Endometrial microvascular endothelial cells (primary cell): ENCODE measurements at regions not wholly inside any gene's neighbourhood (a gene's known extent, or its start where the extent isn't known, plus 50 kb on each side); places are given as distances from the start of the nearest gene placed in this dataset.
"Not testable (repeated sequence)": the region's sequence is repeated elsewhere in the genome, so short reads cannot be mapped to it uniquely, and the experiment has no call there.

Experiments
- in situ Hi-C: cut with HindIII; loops from 2 replicates; pipeline ENCODE4 v1.10.0; 2017; ENCODE audit warnings: low sequenced_read_pairs, low pct_unique_long_range_greater_than_20kb; ENCODE audit errors: inconsistent ontology term

GRCh38 chr13:79654520-79654919 lies 173.6 kb downstream of the NDFIP2 start:
- in situ Hi-C loops = no loop called here

DNA sequence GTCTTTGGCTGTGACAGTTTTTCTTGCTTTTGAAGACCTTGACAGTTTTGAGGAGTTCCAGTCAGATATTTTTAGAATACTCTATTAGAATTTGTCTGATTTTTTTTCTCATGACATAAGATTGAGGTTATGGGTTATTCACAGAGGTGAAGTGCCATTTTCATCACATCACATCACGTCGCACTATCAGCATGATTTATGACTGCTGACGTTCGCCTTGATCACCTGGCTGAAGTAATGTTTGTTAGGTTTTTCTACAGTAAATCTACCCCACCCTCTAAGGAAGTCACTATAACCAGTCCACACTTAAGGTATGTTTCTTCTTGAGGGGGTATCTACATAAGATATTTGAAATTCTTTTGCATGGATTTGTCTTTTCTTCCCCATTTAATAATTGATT lies 169.7 kb downstream of the NDFIP2 start:
- in situ Hi-C loops = no loop called here

GRCh38 chr13:79648191-79648590 lies 167.2 kb downstream of the NDFIP2 start:
- in situ Hi-C loops = no loop called here

DNA sequence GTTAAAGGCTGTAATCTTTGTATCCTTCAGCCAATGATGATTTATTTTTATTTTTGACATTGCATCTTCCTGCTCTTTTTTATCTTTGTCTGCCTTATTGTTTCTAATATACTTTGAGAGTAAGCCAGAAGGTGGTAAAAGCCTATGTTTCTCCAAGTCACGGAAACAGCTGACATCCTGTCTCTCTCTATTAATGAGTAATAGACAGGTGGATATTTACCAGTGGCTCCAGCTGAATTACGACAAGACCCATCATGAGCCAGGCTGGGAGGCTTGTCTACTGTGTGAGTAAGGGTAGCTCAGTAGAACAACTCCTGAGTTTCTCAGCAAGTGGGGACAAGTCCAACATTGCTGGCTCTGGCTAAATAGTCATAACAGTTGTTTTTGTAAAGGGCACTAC lies 166.6 kb downstream of the NDFIP2 start:
- in situ Hi-C loops = no loop called here

- in situ Hi-C loops = no loop called here
Measured at GRCh38 chr13:79646880-79647279, 165.9 kb downstream of the NDFIP2 start.

DNA sequence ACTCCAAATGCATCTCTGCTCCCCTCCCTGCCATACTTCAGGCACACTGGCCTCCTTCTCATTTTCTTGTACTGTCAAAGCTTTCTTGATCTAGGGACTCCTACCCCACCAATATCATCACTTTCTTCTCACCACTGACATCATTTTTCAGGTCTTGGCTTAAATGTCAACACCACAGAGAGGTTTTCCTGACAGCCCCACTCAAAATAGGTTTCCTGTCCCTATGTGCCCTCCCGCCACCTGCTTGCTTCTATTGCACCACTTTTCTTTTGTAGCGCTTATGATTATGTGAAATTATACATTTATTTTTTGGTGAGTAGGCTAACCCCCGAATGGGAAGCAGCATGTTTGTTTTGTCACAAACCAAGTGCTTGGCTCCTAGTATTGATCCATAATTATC lies 164.6 kb downstream of the NDFIP2 start:
- in situ Hi-C loops = no loop called here

DNA sequence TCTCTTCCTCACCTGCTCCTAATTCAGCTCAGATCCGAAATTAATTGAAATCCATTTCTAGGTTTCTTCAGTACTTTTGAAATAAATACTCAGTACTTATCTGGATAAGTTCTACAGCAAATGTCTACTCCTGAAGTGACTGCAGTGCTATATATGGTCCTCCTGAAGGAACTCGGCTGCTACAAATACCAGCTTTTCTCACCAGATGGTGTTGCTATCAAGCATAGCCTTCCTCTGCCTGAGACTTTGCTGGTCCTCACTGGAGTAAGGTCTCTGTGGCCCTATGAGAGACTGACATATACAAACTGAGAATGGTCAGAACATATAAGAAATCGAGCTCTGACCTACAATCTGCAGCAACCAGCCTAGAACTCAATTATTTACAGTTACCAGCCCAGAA lies 161.6 kb downstream of the NDFIP2 start:
- in situ Hi-C loops = no loop called here

- in situ Hi-C loops = no loop called here
Measured at GRCh38 chr13:79637133-79637763, 156.3 kb downstream of the NDFIP2 start.

DNA sequence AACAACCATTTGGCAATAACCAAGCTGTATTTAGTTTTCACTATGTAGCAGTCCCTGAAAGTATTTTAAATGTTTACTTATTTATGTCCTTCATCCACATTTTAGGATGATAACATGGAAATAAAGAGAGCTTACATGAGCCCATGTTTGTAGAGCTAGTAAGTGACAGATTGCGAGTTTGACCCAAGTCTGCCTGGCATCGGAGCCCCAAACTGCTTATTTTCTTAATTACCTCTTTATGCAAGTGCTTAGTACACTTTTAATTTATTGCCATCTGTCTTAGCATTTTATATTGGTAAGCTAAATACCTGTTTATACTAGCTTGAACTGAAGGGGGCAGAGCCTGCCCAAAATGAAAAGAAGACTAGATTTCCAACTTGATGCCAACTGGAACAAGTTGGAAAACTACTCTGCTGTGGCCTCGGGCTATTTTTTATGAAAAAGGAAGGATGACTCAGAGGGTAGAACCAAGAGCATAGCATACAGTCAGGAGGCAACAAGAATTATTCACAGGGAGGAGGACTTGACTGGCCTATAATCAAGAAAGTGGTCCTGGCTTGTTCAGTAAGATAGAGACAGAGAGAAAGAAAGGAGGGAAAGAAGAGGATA lies 150.2 kb downstream of the NDFIP2 start:
- in situ Hi-C loops = no loop called here

DNA sequence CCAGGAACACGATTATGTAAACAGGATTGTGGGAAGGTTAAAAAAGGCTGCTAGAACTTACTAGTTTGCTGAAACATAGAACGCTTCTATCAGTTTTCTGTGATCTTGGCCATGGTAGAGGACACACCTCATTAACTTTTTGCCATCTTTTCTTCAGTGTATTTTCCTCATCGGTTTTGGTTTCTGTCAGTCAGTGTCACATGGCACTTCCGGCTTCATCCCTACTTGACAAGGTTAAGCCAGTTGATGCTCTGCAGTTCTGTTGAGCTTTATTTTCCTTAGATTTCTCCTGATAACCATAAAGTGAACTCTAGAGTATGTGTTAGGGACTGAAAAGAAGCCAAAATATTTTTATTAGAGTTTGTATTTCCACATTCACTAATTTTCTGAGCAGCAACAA lies 147.5 kb downstream of the NDFIP2 start:
- in situ Hi-C loops = no loop called here

DNA sequence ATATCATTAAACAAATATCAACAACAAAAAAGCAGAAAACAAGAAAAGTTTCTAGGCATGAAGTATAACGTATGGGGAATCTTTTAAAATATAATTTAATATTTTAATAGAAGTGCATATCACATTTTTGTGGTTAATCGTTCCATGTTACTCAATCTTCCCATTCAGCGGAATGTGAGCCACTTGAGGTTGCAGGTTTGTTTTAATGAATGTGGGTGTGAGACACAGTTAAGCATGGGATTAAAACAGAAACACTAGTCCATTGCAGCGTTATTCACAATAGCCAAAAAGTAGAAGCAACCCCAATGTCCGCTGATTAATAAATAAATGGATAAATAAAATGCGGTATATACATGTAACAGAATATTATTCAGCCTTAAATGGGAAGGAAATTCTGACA lies 146.0 kb downstream of the NDFIP2 start:
- in situ Hi-C loops = no loop called here

DNA sequence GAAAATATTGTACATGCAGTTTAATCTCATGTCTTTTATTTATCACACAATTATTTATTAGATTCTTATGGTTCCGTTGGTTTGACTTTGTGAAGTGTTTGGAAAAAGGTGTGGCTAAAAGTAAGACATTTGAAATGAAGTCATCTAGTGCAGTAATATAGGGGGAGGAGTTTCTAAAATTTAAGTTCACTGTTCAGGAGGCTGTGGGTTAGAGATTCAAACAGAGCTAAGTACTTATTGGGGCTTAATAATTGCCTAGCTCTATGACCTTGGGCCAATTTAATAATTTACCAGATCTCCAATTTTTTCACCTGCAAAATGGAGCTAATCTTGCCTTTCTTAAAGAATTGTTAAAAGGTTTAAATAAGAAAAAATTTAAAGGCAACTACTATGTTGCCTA lies 144.6 kb downstream of the NDFIP2 start:
- in situ Hi-C loops = no loop called here

GRCh38 chr13:79621902-79622301 lies 140.9 kb downstream of the NDFIP2 start:
- in situ Hi-C loops = no loop called here

GRCh38 chr13:79621449-79621848 lies 140.5 kb downstream of the NDFIP2 start:
- in situ Hi-C loops = no loop called here

DNA sequence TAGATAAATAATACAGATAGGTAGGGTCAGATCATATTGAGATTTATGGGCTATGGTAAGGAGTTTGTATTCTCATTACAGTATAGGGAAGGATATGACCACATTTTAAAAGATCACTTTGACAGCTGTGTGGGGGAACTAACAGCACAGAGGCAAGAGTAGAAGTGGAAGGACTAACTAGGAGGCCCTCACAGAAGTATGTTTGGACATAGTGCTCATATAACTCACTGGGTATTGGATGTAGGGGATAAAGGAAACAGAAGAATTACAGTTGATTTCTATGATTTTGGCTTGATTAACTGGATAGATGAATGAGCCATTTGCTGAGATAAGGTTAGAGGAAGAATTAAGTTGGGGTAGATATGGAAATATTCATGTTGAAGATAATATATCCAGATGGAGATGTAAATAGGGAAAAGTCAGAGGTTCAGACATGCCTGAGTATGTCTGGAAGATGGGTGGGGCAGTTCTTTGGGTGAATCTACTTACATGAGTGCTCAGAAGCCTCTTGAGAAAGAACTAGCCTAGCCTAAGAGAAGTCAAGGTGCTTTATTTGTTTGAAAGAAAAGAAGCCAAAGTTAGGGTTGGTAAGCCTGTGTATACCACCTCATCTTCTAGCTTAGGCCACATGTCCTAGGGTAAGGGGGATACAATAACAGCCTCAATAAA lies 133.4 kb downstream of the NDFIP2 start:
- in situ Hi-C loops = no loop called here

DNA sequence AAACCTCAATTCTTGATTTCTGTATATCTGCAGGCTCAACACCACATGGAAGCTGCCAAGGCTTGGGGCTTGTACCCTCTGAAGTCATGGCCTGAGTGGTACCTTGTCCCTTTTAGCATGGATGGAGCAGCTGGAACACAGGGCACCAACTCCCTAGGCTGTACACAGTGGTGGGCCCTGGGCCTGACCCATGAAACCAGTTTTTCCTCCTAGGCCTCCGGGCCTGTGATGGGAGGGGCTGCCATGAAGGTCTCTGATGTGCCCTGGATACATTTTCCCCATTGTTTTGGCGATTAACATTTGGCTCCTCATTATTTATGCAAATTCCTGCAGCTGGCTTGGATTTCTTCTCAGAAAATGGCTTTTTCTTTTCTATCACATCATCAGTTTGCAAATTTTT lies 131.6 kb downstream of the NDFIP2 start:
- in situ Hi-C loops = no loop called here

DNA sequence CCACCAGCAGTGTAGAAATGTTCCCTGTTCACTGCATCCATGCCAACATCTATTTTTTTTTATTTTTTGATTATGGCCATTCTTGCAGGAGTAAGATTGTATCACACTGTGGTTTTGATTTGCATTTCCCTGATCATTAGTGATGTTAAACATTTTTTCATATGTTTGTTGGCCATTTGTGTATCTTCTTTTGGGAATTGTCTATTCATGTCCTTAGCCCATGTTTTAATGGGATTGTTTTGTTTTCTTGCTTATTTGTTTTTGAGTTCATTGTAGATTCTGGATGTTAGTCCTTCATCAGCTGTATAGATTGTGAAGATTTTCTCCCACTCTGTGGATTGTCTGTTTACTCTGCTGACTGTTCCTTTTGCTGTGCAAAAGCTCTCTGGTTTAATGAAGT lies 126.9 kb downstream of the NDFIP2 start:
- in situ Hi-C loops = not testable (repeated sequence)
